Liver (tissue), 8 donors: ENCODE measurements at regions not wholly inside any gene's neighbourhood (a gene's known extent, or its start where the extent isn't known, plus 50 kb on each side); places are given as distances from the start of the nearest gene placed in this dataset.

Experiments
- DNase-seq: peaks from one replicate; pipeline ENCODE4 v3.0.0-alpha.2; 2017; ENCODE audit warnings: low spot score
- H3K27ac ChIP-seq, 2 donors: one replicate each; pipeline ENCODE4 v1.7.0; 2013; ENCODE audit warnings: inconsistent platforms in 2 of 2, low read length in 2 of 2, control low read depth in 1 of 2, low read depth in 1 of 2, mild to moderate bottlenecking in 1 of 2
- H3K27me3 ChIP-seq, 4 donors: one replicate each; pipeline versions ENCODE4 v1.6.1 to v1.7.0; 2013; ENCODE audit warnings: low read length in 3 of 4, inconsistent platforms in 1 of 4, mild to moderate bottlenecking in 1 of 4, moderate library complexity in 1 of 4; ENCODE audit not compliant: control insufficient read depth in 4 of 4, insufficient read depth in 4 of 4
- H3K36me3 ChIP-seq, 4 donors: one replicate each; pipeline versions ENCODE4 v1.6.1 to v1.7.0; 2013; ENCODE audit warnings: low read length in 3 of 4, mild to moderate bottlenecking in 3 of 4, low read depth in 1 of 4, moderate library complexity in 1 of 4; ENCODE audit not compliant: control insufficient read depth in 4 of 4, insufficient read depth in 3 of 4
- H3K4me1 ChIP-seq, 4 donors: one replicate each; pipeline versions ENCODE4 v1.6.1 to v1.7.0; 2013; ENCODE audit warnings: low read length in 3 of 4, mild to moderate bottlenecking in 3 of 4, moderate library complexity in 1 of 4; ENCODE audit not compliant: control insufficient read depth in 4 of 4, insufficient read depth in 4 of 4
- H3K4me3 ChIP-seq, 3 donors: one replicate each; pipeline versions ENCODE4 v1.6.1 to v1.7.0; 2013; ENCODE audit warnings: low read length in 3 of 3, control low read depth in 1 of 3, low read depth in 1 of 3, mild to moderate bottlenecking in 1 of 3
- H3K9ac ChIP-seq, 2 donors: one replicate each; pipeline ENCODE4 v1.7.0; 2013; ENCODE audit warnings: low read length in 2 of 2, mild to moderate bottlenecking in 2 of 2, moderate library complexity in 2 of 2, control low read depth in 1 of 2, low read depth in 1 of 2
- H3K9me3 ChIP-seq, 4 donors: one replicate each; pipeline versions ENCODE4 v1.6.1 to v1.7.0; 2013; ENCODE audit warnings: low read length in 3 of 4; ENCODE audit not compliant: control insufficient read depth in 4 of 4
- ATF3 ChIP-seq: IDR thresholded peaks from 2 replicates; pipeline ENCODE4 v1.6.1; 2016; ENCODE audit warnings: antibody characterized with exemption
- CTCF ChIP-seq: fragments of 150-350 bp; IDR thresholded peaks from 2 replicates; pipeline ENCODE4 v1.5.1; 2017; ENCODE audit warnings: improper control_type of control experiment, low read depth, low read length; ENCODE audit not compliant: missing input control
- EGR1 ChIP-seq, 2 donors: IDR thresholded peaks; 2 replicates each; pipeline ENCODE4 v1.6.1; 2016 to 2018; ENCODE audit warnings: antibody characterized with exemption in 2 of 2, low read depth in 2 of 2
- FOXA1 ChIP-seq: IDR thresholded peaks from 2 replicates; pipeline ENCODE4 v1.6.1; 2016; ENCODE audit warnings: antibody characterized with exemption
- GABPA ChIP-seq, 2 donors: IDR thresholded peaks in 1 of 2; conservative IDR thresholded peaks in 1 of 2; 2 replicates each; pipeline ENCODE4 v1.6.1; 2016; ENCODE audit warnings: antibody characterized with exemption in 2 of 2, mild to moderate bottlenecking in 1 of 2, moderate library complexity in 1 of 2
- HNF4A ChIP-seq, 2 donors: conservative IDR thresholded peaks; 2 replicates each; pipeline ENCODE4 v1.6.1; 2016; ENCODE audit warnings: antibody characterized with exemption in 2 of 2, mild to moderate bottlenecking in 2 of 2
- HNF4G ChIP-seq: IDR thresholded peaks from 2 replicates; pipeline ENCODE4 v1.6.1; 2016; ENCODE audit warnings: antibody characterized with exemption
- JUND ChIP-seq, 2 donors: IDR thresholded peaks; 2 replicates each; pipeline ENCODE4 v1.6.1; 2016; ENCODE audit warnings: antibody characterized with exemption in 2 of 2
- MAX ChIP-seq: IDR thresholded peaks from 2 replicates; pipeline ENCODE4 v1.6.1; 2016; ENCODE audit warnings: antibody characterized with exemption
- NR2F2 ChIP-seq: IDR thresholded peaks from 2 replicates; pipeline ENCODE4 v1.6.1; 2016; ENCODE audit warnings: antibody characterized with exemption
- RAD21 ChIP-seq, 2 donors: IDR thresholded peaks; 2 replicates each; pipeline ENCODE4 v1.6.1; 2016; ENCODE audit warnings: antibody characterized with exemption in 2 of 2, mild to moderate bottlenecking in 2 of 2
- REST ChIP-seq: IDR thresholded peaks from 2 replicates; pipeline ENCODE4 v1.6.1; 2016; ENCODE audit warnings: antibody characterized with exemption, mild to moderate bottlenecking
- RXRA ChIP-seq, 2 donors: IDR thresholded peaks; 2 replicates each; pipeline ENCODE4 v1.6.1; 2017 to 2018; ENCODE audit warnings: antibody characterized with exemption in 2 of 2, mild to moderate bottlenecking in 1 of 2
- SP1 ChIP-seq: IDR thresholded peaks from 2 replicates; pipeline ENCODE4 v1.6.1; 2018; ENCODE audit warnings: antibody characterized with exemption, mild to moderate bottlenecking
- TAF1 ChIP-seq: conservative IDR thresholded peaks from 2 replicates; pipeline ENCODE4 v1.6.1; 2016; ENCODE audit warnings: antibody characterized with exemption, mild to moderate bottlenecking
- ZBTB33 ChIP-seq: IDR thresholded peaks from 2 replicates; pipeline ENCODE4 v1.6.1; 2016; ENCODE audit warnings: antibody characterized with exemption
- WGBS: extraction: QIAGEN DNeasy Blood & Tissue Kit; methylation state at CpG from one replicate; pipeline ENCODE4 v1.1.7; 2013; 5-methylcytosine and 5-hydroxymethylcytosine counted together
- donor health status: healthy.
- donor health status: healthy.
- donor health status: healthy.
- donor health status: healthy.
- donor health status: healthy.

GRCh38 chr1:219528633-219529032 lies 84.3 kb downstream of the ZC3H11B start:
- DNase-seq, result no peak
- Histone ChIP-seq H3K27me3 (no peaks in the 10 kb centered on the region), H3K27ac (no peak overlapping the region), H3K9ac (no peak overlapping the region), H3K4me1 (no peaks in the 10 kb centered on the region), H3K36me3 (no peaks in the 10 kb centered on the region), H3K4me3 (no peak overlapping the region), H3K9me3 (no peaks in the 10 kb centered on the region)
- TF ChIP-seq RAD21 (IDR thresholded peaks at IDR 0.05), result no peak
- TF ChIP-seq HNF4A (conservative IDR thresholded peaks at IDR 0.05), result no peak
- TF ChIP-seq NR2F2, result no peak
- TF ChIP-seq ATF3, result no peak
- TF ChIP-seq TAF1, result no peak
- no peak for TF ChIP-seq REST
- no peak for TF ChIP-seq EGR1 (IDR thresholded peaks at IDR 0.05; ENCODE audit: low read depth in 2 of 2)
- no peak for TF ChIP-seq SP1
- no peak for TF ChIP-seq ZBTB33
- no peak for TF ChIP-seq FOXA1
- no peak for TF ChIP-seq RXRA (IDR thresholded peaks at IDR 0.05)
- no peak for TF ChIP-seq JUND (IDR thresholded peaks at IDR 0.05)
- TF ChIP-seq HNF4G, result no peak
- no peak for TF ChIP-seq CTCF
- no peak for TF ChIP-seq GABPA (IDR thresholded peaks at IDR 0.05 in 1 of 2, conservative IDR thresholded peaks at IDR 0.05 in 1 of 2)
- no peak for TF ChIP-seq MAX
- WGBS, result 92% methylated on average over 3 of the region's 3 CpGs

GRCh38 chr1:219527994-219528393 lies 84.9 kb downstream of the ZC3H11B start:
- H3K36me3 ChIP-seq, result no peaks in the 10 kb centered on the region
- H3K27me3 ChIP-seq, result no peaks in the 10 kb centered on the region
- no peak overlapping the region for H3K4me3 ChIP-seq
- TF ChIP-seq NR2F2 (no peak), HNF4A (conservative IDR thresholded peaks at IDR 0.05) (no peak), MAX (no peak), JUND (IDR thresholded peaks at IDR 0.05) (no peak), ATF3 (no peak), FOXA1 (no peak), RAD21 (IDR thresholded peaks at IDR 0.05) (no peak)
- no peaks in the 10 kb centered on the region for H3K4me1 ChIP-seq
- H3K27ac ChIP-seq, result no peak overlapping the region
- DNase-seq, result no peak
- no peak overlapping the region for H3K9ac ChIP-seq
- H3K9me3 ChIP-seq, result no peaks in the 10 kb centered on the region
- WGBS, result 84% methylated on average over 3 of the region's 3 CpGs
